NCI-H524 treated with DMSO at 0.1 percent for 48 hours (cell line): ENCODE measurements at regions not wholly inside any gene's neighbourhood (a gene's known extent, or its start where the extent isn't known, plus 50 kb on each side); places are given as distances from the start of the nearest gene placed in this dataset.

Source experiments
- DNase-seq: peaks from one replicate; lab custom pipeline; 2025; lab: John Stamatoyannopoulos, UW

DNA sequence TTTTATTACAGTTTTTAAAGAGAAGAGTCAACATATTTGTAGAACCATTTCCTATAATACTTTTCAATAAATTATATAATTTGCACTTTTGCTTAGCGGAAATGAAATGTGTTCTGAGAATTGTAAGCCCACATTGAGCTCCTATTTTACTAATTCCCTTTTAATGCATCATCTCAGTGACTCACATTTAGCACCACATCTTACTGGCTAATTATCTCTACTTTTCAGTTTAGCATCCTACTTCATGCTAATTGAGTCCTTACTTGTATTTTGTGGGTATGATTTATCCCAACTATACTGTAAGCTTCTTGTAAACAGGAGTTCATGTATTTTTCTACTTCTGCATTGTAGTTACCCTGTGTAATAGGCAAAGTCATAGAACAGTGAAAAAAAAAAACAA lies 67.5 kb downstream of the TMX1 start:
- no peak for DNase-seq

DNA sequence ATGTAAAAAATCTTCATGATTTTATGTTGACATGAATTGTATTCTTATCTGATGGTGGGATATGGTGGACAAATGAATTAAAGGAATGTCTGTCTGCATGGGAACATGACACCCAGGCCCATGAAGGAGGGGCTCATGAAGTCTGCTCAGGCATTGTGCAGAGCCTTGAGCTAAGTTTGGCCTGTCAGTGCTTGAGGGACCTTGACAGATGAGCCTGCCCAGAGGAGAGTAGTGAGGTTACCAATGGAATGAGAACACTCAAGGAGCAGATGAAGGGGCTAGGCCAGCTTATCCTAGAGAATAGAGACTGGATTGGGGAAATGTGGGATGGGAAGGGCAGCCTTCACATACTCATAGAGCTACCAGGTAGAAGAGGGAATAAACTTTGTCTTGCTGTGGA lies 68.8 kb downstream of the TMX1 start:
- no peak for DNase-seq

DNA sequence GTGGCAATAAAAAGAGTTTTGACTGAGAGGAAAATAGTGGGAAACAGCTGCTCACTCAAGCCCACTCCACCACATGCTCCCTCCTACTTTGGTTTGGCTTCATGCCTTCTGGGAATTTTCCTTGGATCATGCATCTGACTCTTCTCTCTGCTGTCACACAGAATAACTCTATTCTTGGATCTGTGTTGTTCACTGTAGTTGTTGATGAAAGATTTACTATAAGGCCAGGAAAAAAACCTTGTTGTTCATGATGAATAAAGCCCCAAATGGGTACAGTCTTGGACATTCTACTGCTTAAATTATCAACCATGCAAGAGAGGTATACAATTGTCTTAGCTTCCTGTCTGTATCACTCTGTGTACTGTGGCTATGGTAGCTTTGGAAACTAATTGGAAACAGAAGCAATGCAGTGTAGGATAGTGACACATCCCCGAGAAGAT lies 70.5 kb downstream of the TMX1 start:
- peak; percentile 33 for DNase-seq

DNA sequence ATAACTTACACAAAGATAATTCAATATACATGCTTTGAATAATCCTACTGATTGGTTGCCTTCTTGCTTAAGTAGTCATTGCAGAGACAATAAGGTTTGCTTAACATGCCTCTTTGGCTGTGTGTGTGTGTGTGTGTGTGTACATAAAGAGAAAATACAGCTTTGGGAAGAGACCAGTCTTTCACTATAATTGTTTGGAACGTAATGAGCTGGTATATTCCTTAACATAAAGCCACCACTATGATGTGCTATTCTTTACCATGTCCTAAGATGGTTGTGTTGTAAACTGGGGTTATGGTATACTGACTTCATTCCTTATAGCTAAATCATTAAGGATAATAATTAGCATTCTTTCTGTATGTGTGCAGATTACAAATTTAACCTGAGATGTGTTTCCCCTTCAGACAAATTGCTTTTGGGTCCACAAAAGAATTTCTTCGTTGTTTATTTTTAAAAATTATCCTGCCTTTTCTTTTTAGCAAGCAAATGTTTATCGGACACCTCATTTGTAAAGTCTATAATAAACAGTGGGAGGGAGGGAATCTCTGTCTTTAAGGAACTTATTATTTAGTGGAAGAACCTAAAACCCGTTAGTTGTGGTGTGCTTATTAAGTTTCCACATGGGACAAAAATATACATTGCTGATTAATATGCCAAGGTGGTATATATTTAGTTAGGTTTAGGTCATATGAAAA lies 74.4 kb downstream of the TMX1 start:
- no peak for DNase-seq

DNA sequence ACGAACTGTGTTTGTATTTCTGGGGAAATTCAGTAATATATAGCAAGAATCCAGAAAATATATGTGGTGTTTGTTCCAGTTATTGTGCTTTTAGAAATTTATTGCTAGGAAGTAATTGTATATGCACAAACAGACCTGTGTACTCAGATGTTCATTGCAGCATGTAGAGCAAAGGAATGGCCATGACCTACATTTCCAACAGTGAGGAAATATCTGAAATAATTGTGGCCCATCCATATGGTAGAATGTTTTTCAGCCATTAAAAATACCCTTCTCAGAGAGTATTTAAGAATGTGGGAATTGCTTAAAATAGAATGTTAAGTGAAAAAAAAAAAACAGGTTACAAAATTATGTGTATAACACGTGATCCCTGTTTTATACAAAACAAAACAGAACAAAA lies 77.3 kb downstream of the TMX1 start:
- DNase-seq, result no peak

DNA sequence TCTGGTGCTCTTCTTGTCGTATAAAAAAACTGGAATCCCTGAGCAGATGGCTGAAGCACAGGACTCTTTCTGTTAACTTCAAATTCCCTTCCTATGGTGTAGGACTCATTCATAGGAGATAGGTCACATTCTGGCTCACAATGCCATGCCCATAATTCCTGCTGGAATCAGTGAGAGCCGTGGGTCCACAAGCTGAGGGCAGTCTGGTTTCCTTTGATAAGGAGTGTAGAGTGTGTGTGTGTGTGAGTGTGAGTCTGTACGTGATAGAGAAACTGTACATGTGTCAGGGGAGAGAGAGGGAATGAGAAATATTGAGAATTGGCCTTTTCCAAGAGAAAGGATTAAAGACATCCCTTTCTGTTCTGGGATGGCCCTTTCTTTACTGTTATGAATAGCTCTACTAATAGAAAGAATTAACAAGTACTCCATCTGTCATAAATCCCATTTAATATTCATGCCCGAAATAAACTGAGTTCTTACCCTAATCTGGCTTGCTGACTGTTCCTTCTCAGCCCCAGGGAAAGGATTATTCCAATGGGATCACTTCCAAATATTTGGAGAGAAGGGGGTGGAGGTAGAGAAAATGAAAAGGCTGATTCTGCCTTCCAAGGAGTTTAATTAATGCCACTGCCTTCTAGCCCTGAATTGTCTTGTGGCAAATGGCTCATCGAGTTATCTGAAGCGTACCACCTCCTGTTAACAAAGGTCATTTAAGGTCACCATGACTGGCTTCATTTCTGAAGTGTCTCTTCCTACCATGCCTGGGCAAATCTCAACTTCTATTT lies 79.0 kb downstream of the TMX1 start:
- DNase-seq, result peak; percentile 97

DNA sequence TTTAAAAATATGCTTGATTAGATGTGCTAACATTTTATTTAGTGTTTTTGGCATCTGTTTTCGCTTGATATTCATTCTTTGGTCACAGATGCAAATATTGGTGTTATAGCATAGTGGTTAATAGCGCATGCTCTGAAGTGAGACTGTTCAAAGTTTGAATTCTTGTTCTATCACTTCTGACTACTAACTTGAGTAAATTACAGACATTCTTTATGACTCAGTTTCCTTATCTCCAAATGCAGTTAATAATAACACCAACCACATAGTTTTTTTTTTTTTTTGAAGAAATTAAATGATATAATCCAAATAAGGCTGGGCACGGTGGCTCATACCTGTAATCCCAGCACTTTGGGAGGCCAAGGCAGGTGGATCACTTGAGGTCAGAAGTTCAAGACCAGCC lies 81.0 kb downstream of the TMX1 start:
- DNase-seq, result no peak

DNA sequence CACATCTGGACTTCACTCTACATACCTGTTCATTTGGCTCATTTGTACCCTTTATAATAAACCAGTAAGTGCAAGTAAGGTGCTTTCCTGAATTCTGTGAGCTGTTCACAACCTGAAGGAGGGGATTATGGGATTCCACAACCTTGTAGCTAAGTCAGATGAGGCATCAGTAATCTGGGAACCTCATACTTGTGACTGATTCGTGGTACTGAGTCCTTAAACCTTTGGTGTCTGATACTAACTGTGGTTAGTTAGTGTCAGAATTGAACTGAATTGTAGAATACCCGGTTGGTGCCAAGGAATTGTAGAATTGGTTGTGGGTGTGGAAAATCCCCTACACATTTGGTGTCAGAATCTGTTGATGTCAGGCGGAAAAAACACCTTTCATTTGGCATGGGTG lies 83.4 kb downstream of the TMX1 start:
- DNase-seq, result no peak

DNA sequence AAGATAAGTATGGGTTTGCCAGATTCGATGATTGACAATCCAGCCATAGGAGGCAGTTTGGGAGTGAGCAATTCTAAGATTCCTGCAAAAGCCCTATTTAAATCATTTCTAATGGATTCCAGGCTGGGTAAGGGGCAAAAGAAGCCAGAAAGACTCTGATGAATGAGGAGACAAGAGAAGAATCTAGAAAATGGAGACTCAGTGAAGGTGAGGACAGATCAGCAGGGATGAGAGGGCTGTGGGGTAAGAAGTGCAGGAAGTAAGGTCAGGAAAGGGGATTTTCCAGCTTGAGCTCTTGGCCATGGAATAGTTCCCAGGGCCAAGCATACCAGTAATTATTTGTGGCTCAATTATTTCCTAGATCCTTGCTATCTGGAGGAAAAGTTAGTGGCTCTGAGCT lies 87.3 kb downstream of the TMX1 start:
- no peak for DNase-seq

DNA sequence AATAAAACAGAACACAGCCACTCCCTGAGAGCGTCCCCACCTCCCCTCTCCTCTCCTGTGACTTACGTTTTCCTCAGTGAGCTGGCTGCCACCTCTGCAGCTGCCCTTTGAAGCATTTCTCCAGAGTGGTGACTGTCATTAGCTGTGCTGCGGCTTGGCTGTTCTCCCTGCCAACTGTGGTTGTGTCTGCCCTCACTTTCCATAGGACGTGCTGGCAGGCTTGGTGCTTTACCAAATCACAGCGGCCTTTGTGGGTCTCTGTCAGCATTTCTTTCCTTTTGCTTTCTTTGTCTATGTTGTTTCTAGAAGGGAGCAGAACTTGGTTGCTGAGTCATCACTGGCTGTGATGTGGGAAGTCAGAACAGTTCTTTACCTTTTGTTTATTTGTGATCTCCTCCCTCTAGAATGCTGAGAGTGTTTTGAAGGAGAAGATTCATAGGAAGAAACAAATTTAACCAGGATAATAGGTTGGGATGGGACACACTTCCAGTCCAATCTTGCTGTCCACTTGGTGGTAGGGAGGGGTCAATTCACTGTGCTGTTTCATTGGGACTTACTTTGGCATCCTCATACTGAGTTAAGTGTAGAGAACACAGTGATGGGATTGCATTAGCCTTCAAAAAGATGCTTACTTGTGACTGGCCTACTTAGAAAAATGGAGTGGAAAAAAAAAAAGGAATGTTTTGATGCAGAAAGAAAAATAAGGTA lies 88.2 kb downstream of the TMX1 start:
- DNase-seq, result no peak

DNA sequence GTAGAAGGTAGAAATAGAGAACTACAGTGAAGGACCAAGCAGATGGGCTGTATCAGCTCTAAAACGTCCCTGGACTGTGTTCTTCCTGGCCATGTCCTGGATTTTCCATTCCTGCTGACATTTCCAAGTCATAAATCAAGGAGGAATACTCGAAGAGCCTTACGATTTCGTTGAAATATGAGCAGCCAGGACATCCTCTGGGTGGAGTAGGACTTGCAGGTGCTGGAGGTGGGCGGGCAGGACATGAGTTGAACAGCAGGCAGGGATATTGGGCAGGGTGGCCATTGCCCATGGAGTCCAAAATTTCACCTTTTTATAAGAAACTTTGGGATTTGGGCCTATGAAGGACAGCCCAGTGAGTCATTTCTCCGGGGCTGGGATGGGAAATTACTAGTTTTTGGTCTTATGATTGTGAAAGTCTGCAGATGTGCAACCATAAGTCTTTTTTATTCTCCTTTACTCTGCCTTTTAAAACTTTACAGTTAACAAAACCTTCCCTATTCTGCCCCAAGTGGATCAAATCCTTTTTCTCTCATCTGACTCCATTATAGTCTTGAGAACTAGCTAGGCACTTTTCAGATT lies 88.8 kb downstream of the TMX1 start:
- DNase-seq, result no peak

DNA sequence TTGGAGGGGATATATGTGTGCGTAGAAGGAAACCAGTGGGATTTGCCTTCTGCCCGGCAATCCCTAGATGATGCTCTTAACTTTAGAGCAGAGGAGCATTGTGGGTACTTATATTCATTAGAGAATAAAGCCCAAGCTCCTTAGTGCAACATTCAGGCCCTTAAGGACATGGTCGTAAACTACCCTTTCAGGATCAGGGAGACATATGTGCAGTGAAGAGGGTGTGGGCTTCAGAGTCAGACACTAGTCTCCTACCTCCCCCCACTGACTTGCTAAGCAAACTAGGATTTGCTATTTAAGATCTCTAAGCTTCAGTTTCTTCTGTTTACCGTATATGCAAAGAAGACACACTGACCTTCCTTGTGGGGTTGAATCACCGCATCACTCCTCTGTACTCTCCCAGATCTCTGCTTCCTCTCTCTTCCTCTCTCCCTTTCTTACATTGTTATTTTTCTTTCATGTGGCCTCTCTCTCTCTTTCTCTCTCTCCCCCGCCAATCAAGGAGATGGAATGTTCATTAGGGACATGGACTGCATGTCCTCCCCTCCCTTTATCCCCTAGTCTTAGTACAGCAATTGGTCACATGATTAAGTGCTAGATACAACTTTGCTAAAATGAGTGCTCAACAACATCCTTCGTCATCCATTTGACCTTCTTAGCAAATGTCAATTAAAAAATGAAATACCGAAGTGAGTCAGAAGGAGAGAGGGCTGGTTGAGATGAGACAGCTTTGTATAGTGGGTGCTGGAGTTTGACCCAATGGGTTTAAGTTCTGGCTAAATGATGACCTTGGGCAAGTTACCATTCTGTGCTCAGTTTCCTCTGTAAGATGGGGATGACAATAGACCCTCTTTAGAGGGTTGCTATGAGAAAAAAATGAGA lies 91.7 kb downstream of the TMX1 start:
- peak; percentile 84 for DNase-seq

DNA sequence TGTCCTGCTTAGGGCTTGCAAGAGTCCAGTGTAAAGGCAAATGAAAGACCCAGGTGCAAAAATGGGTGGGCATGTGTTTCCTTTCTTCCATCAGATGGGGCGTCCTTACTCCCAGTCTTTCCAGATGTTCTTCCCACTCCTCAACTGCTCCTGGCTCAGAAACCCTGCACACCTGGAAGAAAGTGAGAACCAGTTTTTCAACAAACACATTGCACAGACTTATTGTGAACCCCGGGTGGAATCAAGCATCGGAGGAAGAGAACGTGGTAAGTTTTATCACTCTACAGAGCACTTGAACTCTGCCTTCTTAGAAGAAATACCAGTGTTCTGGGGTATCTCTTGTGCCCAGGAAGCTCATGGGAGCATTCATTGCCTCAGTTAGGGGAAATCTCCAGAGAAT lies 93.3 kb downstream of the TMX1 start:
- no peak for DNase-seq

DNA sequence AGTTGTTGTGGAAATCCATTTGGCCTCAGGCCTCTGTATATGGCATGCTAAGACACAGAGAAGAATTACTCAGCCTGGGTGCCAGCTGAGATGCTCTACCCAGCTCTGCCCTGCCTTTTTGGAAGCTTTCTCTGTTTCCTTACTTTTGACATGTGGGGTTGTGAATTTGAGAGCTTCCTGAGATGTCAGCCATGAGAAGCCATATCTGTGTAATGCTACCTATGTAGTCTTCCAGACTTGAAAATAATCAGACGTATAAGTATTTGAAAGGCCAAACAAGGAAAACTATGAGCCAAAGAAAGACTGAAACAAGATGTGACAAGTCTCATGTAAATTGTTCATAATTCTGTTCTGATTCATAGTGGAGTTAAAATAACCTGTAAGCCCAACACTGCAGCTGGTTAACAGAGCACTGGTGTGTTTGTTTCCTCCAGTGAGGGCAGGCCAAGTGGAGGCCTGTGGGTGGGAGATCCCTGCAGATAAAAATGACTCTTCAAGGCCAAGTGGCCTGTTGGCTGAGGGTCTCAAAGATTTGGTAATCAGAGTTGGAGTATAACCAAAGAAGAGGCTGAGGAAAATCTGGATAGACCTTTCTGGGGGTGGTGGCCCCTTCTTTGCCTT lies 94.0 kb downstream of the TMX1 start:
- no peak for DNase-seq

DNA sequence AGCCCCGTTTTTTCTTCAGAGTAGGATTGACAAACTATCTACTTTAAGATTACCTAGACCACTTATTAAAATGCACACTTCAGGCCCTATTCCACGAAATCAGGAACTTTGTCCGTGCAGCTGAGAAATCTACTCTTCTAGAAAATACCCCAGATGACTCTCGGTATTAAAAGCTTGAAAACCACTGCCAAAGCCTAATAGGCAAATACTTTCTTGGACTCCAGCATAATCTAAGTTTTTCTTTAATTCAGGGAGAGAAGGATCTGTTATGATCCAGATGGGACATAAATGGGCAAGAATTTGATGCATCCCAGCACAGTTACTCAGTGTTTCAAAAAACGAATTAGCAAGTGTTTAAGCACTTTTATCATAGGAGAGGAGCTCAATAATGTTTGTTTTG lies 94.5 kb downstream of the TMX1 start:
- DNase-seq, result no peak

DNA sequence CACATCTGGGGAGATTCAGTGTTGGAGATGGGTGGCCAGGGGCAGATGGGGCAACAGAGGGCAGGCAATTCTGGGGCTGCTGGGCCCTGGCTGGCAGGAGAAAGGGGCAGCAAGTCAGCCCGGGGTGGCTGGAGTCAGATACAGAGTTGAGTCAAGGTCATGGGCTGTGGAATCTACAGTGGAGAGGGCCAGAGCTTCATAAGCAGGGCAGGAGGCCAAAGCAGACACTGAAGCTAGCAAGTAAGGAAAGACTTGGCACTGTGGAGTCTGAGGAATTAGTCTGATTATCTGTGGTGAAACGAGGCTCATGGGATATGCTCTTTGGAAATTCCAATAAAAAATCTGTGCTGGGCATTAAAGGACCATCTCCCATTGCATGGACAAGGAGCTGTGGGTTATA lies 95.5 kb downstream of the TMX1 start:
- no peak for DNase-seq

DNA sequence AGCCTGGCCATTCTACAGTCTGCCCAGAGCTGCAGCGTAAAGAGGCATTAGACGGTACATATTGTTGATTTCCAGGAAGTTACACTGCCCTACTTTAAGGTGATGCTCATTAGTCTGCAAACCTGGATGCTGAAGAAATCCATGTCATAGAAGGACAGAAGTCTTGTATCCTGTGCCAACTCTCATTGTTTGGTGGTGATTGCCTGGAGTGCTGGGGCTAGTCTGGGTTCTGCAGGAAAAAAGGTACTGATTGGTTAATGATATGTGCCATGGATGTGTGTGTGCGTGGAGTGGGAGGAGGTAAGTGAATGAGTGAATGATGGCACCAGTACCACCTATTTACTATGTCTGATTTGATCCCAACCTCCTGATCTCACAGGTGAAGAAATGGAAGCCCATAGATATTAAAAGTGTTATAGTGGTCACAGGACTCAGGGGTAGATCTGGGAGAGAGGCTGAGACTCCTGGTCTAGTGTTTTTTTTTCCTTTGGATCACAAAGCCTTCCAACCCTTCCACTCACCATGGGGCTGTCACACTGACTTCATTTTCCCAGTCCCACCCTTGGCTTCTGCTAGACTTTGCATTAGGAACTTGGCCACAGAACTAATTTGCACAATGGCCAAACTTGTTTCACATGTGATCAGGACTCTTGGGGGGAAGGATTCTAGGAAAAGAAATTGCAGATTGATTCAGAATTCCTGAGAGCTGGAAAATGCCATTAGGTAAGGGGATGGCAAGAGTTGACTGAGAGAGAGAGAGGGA lies 96.1 kb downstream of the TMX1 start:
- DNase-seq, result no peak

DNA sequence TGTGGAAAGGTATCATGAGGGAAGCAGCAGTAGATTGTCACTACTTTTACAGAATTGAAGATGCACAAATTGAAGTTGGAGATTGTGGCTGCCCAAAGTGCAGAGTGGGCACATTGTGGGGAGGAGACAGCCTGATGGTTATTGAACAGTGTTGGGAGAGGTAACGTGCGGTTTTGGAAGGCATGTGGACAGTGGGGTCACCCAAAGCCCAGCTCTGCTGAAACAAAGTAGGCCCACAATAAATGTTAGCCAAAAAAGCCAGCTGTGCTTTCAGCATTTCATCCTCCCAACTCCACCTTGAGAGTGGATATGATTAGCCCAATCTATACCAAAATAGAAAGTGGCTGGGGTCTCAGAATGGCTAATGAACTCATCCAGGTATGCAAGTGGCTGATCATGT lies 96.7 kb downstream of the TMX1 start:
- DNase-seq, result no peak

DNA sequence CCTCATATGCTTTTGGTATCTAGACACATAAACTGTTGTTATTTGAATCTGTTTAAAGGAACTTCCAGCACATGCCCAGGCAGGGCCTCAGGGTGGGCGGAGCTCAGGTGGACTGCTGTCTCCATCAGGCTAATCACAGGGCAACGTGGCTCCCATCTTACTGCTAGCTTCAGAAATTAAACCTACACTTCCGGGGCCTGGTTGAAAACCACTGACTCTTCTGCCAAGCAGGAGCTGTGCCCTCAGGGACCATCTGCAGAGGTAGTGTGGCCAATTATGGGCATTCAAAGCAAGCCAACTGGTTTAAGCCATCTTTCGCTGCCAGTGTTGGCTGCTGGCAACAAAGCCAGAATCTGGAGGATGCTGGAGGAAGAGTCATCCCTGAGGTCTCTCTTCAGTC lies 97.5 kb downstream of the TMX1 start:
- no peak for DNase-seq

DNA sequence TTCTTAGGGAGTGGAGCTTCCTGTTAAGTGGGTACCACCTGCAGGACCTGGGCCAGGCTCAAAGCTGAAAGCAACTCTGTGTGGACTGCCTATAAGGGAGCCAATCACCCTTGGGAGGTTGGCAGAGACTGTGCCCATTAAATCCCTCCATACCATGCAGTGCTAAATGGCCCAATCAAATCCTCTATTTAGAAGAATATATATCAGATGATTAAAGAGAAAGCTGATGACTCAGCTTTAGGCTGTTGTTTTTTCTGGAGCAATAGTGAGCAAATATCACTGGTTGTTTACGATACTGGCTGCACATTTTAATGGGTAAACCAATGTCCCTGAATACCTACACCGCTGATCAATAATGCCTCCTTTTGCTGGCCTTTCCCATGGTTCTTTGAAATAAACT lies 101.3 kb downstream of the TMX1 start:
- no peak for DNase-seq

DNA sequence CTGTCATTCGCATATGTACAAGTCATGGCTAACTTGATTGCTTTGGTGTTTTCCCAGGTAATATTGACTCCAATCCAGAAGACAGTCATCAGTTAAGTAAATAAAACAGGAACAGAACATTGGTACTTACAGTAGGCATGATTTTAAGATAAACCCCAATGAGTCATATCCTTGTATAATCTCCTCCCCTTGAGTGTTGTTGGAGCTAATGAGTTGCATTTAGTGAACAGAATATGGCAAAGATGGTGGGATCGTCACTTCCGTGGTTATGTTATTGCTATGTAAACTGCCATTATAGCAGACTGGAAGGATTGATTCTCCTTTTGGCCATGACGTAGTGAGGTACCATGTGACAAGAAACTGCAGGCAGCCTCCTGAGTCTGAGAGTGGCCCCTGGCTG lies 102.2 kb downstream of the TMX1 start:
- no peak for DNase-seq
